Inflammatory macrophage (primary cell): ENCODE measurements at regions not wholly inside any gene's neighbourhood (a gene's known extent, or its start where the extent isn't known, plus 50 kb on each side); places are given as distances from the start of the nearest gene placed in this dataset.
"Not testable (repeated sequence)": the region's sequence is repeated elsewhere in the genome, so short reads cannot be mapped to it uniquely, and the experiment has no call there.

Experiments
- DNase-seq, 2 donors: peaks; one replicate each; pipeline ENCODE4 v3.0.0-alpha.2; 2020 to 2022

DNA sequence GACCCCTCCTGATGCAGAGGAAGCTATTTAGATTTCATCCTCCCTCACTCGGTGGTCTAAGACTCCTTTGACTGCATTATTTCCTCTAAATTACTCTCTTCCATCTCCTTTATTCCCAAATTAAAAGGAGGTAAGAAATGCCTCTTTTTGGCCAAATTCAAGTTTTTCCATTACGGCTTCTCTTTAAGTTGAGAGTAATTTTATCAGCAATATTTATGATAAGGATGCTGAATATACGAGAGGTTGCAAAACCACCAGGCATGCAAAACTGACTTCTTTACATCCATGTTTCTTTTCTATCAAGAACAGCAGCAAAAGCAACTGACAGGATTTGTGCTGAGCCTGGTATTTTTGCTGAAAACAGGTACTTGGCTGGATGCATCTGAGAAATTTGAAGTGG is 262.0 kb upstream of the RARB start:
- DNase-seq: no peak

DNA sequence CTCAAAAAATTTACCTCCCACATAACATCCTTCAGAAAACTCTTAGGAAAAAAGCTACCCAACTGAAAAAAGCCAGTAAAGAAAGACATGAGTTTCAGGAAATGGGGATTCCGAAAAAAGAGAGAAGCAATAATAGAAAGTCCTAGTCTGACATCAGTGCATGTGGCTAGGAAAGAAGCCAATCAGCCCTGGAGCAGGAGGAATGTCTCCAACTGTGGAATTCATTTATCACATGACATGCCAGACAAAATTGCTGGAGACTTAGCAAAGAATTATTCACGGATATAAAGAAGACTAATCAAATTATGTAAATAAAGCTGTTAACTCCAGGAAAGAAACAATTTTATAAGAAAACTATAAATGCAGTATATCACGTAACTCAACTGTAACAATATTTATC is 258.9 kb upstream of the RARB start:
- no peak for DNase-seq

DNA sequence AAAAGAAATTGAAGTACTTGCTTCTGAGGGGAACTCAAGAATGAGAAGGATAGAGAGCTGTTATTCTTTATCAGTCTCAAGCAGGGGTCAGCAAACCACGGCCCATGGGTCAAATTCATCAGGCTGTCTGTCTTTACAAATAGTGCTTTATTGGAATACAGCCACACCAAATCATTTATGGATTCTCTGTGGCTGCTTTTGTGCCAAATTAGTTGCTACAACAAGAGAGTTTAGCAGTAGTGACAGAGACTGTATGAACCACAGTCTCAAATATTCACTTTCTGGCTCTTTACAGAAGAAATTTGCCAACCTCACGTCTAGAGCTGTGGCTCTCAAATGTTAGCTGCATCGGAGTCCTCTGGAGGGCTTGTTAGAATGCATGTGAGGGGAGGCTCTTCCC is 258.0 kb upstream of the RARB start:
- DNase-seq: no peak

DNA sequence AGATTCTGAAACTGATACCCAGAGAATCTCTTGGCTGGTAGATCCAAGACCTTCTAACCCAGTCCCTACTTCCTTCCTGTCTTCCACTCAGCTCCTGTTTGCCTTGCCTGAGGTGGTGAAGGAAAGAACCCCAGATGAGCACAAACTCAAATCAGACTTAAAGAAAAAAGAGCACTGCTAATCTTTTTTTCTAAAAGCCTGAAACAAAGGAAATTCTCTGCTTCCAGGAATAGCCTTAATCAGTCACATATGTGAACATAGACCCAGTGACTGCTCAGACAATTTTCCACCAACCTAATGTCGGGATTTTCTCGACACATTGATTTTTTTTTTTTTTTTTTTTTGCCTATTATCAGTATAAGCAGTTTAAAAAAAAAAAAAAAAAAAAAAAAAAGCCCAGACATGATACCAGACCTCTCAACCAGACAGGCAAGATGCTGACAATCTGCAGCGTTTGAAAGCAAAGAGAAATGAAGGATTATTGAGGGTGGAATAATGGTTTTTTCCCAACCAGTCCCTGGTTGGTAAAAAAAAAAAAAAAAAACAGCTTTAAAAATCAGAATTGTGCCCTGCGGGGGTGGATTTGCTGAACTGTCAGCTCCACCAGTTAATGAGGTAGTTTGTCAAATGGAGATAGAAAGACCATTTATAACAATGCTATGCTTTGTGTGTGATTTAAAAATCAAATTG is 256.8 kb upstream of the RARB start:
- DNase-seq: no peak

DNA sequence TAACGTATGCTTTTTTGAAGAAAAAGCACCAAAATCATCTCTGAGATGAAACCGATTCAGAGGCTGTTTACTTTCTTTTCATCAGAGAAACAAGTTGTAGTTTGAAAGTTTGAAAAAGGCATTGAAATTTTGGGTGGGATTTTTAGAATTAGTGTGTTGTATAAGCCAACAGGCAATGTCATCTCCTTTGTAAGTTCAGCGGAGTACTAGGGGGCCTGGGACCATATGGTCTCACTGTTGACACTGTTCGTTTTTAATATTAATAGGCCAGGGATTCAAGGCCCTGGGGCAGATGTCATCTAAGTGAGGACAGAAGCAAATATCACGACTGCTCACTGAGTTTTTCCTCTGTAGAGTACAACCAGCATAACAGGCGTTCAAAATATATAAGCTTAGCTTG is 256.2 kb upstream of the RARB start:
- DNase-seq: no peak

DNA sequence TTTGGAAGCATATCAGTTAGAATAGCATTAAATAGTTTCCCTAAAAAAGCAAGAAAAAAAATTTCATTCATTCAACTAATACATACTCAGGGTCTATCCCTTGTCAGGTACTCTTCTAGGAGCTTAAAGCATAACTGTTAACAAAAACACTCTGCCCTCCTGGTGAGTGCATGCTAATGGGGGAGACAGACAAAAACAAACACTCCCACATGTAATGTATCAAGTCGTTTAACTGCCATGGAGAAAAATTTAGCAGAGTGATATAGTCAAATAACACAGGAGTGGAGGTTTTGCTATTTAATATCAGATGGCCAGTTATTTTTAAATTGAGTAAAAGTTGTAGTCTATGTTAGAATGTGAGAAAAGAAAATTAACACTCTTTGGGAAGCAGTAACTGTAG is 254.5 kb upstream of the RARB start:
- DNase-seq: no peak

DNA sequence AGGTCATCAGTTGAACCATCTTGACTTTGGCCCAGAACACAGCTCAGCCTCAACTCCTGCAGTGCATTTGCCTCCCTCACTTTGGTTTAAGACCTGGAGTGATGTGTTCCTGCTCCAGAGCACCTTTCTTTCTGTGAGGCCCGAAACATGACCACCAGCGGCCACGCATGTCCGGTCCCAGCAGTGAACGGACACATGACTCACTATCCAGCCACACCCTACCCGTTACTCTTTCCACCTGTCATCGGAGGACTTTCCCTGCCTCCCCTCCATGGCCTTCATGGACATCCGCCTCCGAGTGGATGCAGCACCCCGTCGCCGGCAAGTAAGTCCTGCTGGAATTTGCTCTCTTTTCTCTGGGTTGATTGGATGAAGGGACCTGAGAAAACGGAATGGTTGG is 253.8 kb upstream of the RARB start:
- no peak for DNase-seq

DNA sequence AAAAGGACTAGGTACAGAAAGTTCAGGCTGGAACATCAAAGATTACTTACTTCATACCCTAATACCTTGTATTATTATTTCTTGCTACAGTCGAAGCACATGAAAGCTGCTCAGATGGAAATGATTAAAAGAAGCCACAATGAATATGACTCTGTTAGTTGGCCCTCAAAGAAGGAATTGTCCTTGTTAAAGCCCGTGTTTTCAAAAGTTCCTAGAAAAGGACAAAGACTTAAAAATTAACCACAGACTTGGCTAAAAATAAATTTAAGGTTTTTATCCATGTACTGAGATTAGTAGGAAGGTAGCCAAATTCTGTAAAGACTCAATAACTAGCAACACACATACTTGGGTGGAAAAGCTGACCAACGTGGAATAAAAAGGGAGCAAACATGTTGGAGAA is 251.0 kb upstream of the RARB start:
- no peak for DNase-seq

DNA sequence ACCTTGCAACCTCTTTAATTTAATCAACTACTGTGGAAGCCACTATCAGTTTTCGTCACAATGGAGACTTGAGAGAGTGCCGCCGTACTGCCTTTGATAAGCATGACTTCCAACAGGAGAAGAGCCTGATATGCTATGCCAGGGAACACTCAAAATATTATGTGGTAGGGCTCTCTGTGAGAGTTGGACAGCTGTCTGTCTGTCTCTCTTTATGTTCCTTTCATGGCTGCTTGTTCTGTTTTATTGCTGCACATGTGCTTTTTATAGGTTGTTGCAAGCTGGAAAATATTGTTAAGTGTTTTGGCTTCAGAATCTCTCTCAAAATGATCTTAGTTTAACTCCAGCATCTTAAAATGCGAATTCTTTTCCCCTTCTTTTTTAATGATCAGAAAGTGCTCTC is 249.4 kb upstream of the RARB start:
- DNase-seq: no peak

DNA sequence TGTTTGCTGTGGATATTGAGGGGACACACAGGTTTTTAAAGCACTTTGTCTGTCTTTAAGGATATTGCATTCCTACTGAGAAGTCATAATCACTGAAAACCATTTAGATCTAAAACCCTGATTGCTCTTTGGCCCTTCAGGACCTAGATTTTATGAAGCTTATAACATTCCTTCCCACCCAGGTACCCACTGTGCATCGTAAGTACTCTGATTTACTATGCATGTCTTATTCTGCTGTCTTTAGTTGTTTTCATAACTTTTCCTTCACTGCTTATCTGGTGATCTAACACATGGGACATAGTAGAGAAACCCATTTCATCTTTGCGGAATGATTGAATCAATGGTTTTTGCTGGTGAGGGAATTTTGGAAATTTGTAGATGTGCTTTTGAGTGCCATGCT is 247.0 kb upstream of the RARB start:
- no peak for DNase-seq

DNA sequence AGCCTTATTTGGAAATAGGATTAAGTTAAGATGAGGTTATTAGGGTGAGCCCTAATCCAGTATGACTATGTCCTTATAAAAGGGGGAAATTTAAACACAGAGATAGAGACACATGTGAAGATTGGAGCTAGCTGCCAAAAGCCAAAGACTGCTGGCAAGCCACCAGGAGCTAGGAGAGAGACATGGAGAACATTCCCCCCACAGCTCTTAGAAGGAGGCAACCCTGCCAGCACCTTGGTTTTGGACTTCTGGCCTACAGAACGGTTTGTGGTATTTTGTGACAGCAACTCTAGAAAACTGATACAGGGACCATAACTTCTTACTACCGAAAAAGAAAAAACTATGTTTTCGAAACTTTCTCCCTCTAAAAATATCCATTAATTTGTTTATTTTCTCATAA is 245.3 kb upstream of the RARB start:
- no peak for DNase-seq

DNA sequence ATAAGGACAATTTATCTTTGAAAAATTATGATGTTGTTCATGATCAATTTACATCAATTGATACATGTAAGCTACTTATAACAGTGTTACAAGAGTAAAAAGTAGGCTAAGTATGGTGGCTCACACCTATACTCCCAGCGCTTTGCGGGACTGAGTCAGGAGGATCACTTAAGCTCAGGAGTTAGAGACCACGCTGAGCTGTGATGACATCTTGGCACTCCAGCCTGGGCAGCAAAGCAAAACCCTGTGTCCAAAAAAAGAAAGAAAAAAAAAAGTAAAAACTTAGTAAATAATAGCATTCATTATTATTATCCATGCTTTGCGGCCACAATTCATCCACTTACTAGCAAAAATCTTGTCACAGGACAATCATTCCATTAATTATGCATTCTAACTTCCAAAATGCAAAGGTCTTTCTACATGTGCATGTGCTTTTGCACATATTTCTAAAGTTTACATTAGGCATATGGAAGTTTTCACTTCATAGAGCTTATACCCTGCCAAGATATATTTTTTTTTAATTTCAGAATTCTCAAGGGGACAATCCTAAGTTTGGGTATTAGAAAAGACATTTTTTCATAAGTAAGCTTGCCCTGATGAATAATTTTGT is 243.3 kb upstream of the RARB start:
- no peak for DNase-seq

DNA sequence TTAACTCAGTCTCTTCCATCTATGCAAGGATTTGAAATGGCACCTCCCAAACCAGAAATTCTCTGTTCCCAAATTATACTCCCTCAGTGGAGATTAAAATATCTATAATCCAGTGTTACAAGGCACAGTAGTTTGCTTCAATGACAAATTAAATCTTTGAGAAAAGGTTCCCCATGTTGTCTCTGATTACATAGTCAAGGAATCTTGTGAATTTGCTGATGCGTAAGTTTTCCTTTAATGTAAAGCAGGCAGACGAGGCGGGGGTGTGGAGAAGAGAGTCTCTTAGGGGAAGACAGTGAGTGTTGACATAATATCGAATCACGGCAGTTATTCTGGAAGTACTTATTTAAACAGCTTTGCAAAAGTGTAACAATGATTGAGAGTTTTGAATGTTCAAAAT is 236.4 kb upstream of the RARB start:
- no peak for DNase-seq

DNA sequence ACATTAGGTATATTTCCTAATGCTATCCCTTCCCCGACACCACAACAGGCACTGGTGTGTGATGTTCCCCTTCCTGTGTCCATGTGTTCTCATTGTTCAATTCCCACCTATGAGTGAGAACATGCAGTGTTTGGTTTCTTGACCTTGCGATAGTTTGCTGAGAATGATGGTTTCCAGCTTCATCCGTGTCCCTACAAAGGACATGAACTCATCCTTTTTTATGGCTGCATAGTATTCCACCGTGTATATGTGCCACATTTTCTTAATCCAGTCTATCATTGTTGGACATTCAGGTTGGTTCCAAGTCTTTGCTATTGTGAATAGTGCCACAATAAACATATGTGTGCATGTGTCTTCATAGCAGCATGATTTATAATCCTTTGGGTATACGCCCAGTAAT is 228.5 kb upstream of the RARB start:
- not testable (repeated sequence) for DNase-seq

DNA sequence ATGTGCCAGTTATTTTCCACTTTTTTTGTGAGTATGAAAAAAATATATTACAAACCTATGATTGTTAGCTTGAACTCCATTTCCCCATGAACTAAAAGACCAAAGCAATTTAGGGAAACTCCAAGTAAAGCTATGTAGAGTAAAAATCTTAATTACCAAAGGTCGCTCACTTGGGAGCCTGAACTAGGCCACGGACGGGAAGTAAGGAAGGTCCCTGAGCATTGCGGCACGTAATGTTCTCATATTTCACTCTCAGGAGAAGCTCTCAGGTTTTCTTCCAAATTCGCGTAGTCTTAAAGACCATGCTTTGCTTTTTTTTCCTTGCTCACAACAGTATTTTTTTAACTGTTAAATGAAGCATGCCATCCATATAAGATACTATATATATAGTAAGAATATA is 215.3 kb upstream of the RARB start:
- no peak for DNase-seq

DNA sequence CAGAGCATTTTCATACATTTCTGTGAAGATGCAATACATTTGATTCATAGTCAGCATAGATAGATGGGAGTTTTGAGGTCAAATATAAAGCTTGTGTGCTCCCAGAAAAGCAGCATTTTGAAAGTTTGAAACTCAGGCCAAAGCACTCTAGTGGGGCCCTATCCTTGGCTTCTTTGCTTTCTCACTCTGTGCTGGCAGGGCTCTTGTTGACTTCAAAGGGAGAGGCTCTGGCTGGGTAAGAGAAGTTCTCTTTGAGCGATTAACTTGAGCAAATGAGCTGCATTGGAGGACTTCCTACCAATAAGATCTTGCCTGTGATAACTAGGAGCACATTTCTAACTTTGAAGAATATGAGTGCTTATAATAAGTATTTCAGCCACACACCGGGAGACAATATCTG is 214.0 kb upstream of the RARB start:
- no peak for DNase-seq

DNA sequence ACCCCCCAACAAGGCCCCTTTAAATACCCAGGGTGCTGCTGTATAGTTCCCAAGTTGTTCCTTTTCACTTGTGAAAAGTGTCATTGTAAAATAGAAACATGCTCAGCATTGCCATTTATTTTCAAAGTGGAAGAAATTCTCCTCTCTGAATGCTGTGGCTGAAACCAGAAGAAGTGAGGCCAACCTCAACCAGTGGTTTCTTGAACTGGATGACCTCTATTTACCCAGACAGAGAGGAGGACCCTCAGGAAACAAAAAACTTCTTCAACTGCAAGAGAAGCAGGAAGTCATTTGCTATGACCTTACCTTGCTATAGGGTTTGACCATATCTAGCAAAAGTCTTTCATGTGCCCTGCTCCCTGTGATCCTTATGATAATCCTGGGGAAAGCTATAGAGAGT is 209.7 kb upstream of the RARB start:
- DNase-seq: no peak

DNA sequence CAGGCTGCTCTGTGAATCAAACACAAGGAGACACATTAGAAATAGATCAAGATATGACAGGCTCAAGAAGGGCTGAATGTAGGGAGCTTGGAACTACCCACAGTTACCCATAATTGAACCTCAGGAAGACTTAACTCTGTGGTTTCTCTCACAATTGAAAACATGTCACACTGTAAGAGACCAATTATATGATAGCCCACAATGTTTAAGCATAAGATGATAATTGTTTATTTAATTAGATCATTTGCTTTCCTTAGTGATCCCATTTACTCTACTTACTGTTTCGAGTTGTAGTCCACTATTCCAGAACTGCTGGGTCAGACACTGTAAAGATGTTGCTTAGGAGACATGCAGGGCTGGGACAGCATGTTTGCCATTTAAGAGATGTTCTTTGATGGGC is 201.3 kb upstream of the RARB start:
- DNase-seq: no peak

DNA sequence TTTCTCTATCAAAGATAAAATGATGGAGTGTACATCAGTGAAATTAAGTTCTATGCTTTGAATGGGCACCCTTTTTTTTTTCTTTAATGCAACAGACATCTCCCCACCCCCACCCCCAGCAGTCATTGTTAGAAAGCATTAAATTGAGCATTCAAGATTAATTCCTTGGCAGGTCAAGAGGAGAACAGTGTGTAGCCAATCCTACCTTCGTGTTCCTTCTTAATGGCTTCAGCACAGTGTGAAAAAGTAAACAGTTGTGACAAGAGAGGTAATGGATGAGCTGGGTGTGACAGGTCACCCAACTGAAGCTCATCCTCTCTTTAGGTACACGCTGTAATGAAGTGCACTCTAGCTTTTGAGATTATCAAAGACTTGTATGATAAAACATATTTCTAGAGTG is 198.5 kb upstream of the RARB start:
- no peak for DNase-seq

DNA sequence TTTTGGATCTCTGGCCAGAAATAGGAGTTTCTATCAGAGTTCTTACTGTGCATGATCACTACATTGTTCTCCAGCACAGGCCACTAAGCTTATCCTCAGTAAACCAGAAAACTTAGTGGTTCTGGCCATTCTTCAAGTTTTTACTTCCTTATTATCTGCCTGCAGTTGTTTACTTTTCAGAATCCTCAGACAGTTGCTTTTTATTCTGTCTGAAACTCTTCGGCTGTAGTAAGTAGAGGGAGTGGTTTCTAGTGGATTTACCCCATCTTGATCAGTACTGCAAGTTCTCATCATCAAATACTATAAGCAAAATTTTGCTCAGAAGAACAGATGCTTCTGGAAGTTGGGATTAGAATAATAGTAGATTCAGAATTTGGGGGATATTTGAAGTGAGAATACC is 193.0 kb upstream of the RARB start:
- no peak for DNase-seq

DNA sequence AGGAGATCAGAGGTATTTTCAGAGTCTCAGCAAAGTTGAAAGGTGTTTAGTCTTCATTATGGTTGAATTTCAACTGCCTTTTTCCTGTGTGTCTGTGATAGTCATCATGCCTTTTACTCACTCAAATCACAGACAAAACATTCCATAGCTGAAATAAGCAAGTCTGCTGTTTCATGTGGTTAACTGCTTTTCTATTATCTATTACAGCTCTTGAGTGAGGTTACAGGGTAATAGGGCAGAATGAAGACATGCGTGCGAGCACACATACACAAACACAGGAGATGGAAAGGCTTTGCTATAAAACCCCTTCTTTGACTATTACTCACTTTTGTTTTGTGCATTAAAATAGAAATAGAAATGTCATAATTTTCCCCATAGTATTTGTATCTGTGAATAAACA is 192.6 kb upstream of the RARB start:
- no peak for DNase-seq

DNA sequence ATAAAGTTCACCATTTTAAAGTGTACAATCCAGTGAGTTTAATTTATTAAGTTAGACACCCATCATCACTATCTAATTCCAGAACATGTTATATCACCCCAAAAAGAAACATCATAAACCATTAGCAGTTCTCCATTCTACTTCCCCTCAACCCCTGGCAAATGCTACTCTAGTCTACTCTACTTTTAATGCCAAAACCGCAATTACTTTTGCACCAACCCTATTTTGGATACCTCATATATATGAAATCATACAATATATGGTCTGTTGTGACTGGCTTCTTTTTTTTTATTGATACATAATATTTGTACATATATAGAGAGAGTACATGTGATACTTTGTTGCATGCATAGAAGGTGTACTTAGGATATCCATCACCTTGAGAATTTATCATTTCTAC is 190.5 kb upstream of the RARB start:
- no peak for DNase-seq

DNA sequence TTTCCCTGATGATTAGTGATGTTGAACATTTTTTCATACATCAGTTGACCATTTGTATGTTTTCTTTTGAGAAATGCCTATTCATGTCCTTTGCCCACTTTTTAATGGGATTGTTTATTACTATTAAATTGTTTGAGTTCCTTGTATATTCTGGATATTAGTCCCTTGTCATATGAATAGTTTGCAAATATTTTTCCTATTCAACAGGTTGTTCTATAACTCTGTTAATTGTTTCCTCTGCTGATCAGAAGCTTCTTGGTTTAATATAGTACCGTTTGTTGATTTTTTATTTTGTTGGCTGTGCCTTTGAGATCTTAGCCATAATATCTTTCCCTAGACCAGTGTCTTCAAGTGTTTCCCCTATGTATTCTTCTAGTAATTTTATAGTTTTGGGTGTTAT is 189.0 kb upstream of the RARB start:
- DNase-seq: no peak

DNA sequence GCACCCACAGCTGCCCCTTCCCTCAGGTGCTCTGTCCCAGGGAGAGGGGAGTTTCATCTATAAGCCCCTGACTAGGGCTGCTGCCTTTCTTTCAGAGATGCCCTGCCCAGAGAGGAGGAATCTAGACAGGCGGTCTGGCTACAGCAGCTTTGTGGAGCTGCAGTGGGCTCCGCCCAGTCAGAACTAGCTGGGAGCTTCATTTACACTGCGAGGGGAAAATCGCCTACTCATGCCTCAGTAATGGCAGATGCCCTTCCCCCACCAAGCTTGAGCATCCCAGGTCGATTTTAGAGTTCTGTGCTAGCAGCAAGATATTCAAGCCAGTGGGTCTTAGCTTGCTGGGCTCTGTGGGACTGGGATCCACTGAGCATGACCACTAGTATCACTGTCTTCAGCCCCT is 181.2 kb upstream of the RARB start:
- DNase-seq: no peak

DNA sequence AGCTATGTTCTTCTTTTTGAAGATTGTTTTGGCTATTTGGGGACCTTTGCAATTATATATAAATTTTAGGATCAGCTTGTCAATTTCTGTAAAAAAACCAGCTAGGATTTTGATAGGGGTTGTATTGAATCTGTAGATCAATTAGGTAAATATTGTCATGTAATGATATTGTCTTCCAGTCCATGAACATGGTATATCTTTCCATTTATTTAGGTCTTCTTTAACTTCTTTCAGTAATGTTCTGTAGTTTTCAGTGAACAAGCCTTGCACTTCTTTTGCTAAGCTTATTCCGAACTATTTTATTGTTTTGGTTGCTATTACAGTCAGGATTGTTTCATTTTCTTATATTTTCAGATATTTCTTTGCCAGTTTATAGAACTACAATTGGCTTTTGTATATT is 175.8 kb upstream of the RARB start:
- no peak for DNase-seq
